ENCODE measurements at regions not wholly inside any gene's neighbourhood (a gene's known extent, or its start where the extent isn't known, plus 50 kb on each side); places are given as distances from the start of the nearest gene placed in this dataset.

- no peak for TF ChIP-seq CTCF (IDR thresholded peaks at IDR 0.05)
- no peak for TF ChIP-seq POLR2A (IDR thresholded peaks at IDR 0.05)
Measured at GRCh38 chr5:8807636-8808035, 738.2 kb downstream of the SEMA5A start.

Data from lower leg skin (tissue), 3 donors.